Endothelial cell of umbilical vein (primary cell): ENCODE measurements at regions not wholly inside any gene's neighbourhood (a gene's known extent, or its start where the extent isn't known, plus 50 kb on each side); places are given as distances from the start of the nearest gene placed in this dataset.

Experiments
- BruUV-seq: library from RNA; stranded (reverse); fragments of 400-500 nt; replicated peaks from 2 replicates; lab custom pipeline; 2021; lab: Mats Ljungman, UMichigan
- CTCF ChIA-PET: fragments of 300-600, 350-600 bp; sonication (Branson Sonifier 250); formaldehyde crosslinking; loops from one replicate; lab custom pipeline; 2021; ENCODE audit warnings: antibody characterized with exemption, inconsistent platforms; lab: Charles Lee
- POLR2A ChIA-PET: fragments of 300-600, 350-600 bp; sonication (Branson Sonifier 250); formaldehyde crosslinking; loops from one replicate; lab custom pipeline; 2021; ENCODE audit warnings: antibody characterized with exemption, inconsistent platforms; lab: Charles Lee
- DNase-seq: peaks from one replicate; pipeline ENCODE4 v3.0.0-alpha.2; 2011; ENCODE audit warnings: low read depth, low spot score
- FAIRE-seq: peaks from 2 replicates; lab custom pipeline; 2011; peaks lifted over from hg19 to GRCh38; lab: Jason Lieb, UNC
- H2AFZ ChIP-seq: 2 replicates; pipeline ENCODE4 v1.6.0; 2012; ENCODE audit warnings: low read depth, low read length, control low read depth, inconsistent platforms
- H3K27ac ChIP-seq: 2 replicates; pipeline ENCODE4 v1.5.1; 2011; ENCODE audit warnings: low read depth, mild to moderate bottlenecking, control low read depth, low read length, moderate library complexity; ENCODE audit not compliant: insufficient read depth
- H3K27me3 ChIP-seq, 2 experiments: 2 replicates each; pipeline versions ENCODE4 v1.6.0 to v1.6.1; 2011; ENCODE audit warnings: low read length in 2 of 2, mixed read lengths in 1 of 2; ENCODE audit not compliant: control insufficient read depth in 2 of 2, insufficient read depth in 2 of 2
- H3K36me3 ChIP-seq, 2 experiments: 2 replicates in 1 of 2; 3 replicates in 1 of 2; pipeline ENCODE4 v1.5.1; 2011; ENCODE audit warnings: low read length in 2 of 2, mild to moderate bottlenecking in 1 of 2, moderate library complexity in 1 of 2; ENCODE audit not compliant: control insufficient read depth in 2 of 2, insufficient read depth in 2 of 2; ENCODE audit errors: extremely low read depth in 1 of 2
- H3K4me1 ChIP-seq: 3 replicates; pipeline ENCODE4 v1.5.1; 2011; ENCODE audit warnings: mild to moderate bottlenecking, low read length; ENCODE audit not compliant: control insufficient read depth, insufficient read depth; ENCODE audit errors: extremely low read depth
- H3K4me2 ChIP-seq: 2 replicates; pipeline ENCODE4 v1.6.1; 2011; ENCODE audit warnings: low read length, control low read depth, mixed read lengths; ENCODE audit not compliant: insufficient read depth
- H3K4me3 ChIP-seq, 3 experiments: fragments of 200-600 bp in 1 of 3; sonication (generic), shearing (Covaris generic) in 1 of 3; replicated peaks in 1 of 3; 2 replicates each; pipeline ENCODE4 v1.5.1; 2011 to 2016; ENCODE audit warnings: control low read depth in 3 of 3, low read length in 3 of 3, mild to moderate bottlenecking in 2 of 3, inconsistent platforms in 1 of 3, low read depth in 1 of 3, moderate library complexity in 1 of 3; ENCODE audit not compliant: insufficient read depth in 1 of 3
- H3K79me2 ChIP-seq: 2 replicates; pipeline ENCODE4 v1.6.0; 2012; ENCODE audit warnings: low read length, inconsistent platforms; ENCODE audit not compliant: control insufficient read depth, insufficient read depth
- H3K9ac ChIP-seq: replicated peaks from 2 replicates; pipeline ENCODE3; 2011; ENCODE audit warnings: low read length, control low read depth; ENCODE audit not compliant: insufficient read depth; ENCODE audit errors: extremely low read depth
- H3K9me1 ChIP-seq: replicated peaks from 3 replicates; pipeline ENCODE4 v1.6.0; 2011; ENCODE audit warnings: mild to moderate bottlenecking, low read length; ENCODE audit not compliant: control insufficient read depth, insufficient read depth; ENCODE audit errors: extremely low read depth
- H3K9me3 ChIP-seq: replicated peaks from 2 replicates; pipeline ENCODE4 v1.5.1; 2012; ENCODE audit warnings: low read length, inconsistent platforms; ENCODE audit not compliant: control insufficient read depth, insufficient read depth
- H4K20me1 ChIP-seq: replicated peaks from 2 replicates; pipeline ENCODE3; 2011; ENCODE audit warnings: mild to moderate bottlenecking, low read length; ENCODE audit not compliant: control insufficient read depth, insufficient read depth; ENCODE audit errors: extremely low read depth
- CTCF ChIP-seq, 2 donors: IDR thresholded peaks; 1 replicate in 1 of 2; 2 replicates in 1 of 2; pipeline ENCODE4 v1.5.1; 2011; ENCODE audit warnings: low read length in 2 of 2, mild to moderate bottlenecking in 2 of 2, moderate library complexity in 2 of 2, control low read depth in 1 of 2, inconsistent platforms in 1 of 2, low read depth in 1 of 2; ENCODE audit not compliant: insufficient read depth in 1 of 2; ENCODE audit errors: extremely low read depth in 1 of 2
- EZH2 ChIP-seq: IDR thresholded peaks from 2 replicates; pipeline ENCODE4 v1.6.1; 2012; ENCODE audit warnings: borderline replicate concordance, low read depth, mild to moderate bottlenecking, moderate library complexity, low read length, inconsistent platforms; ENCODE audit not compliant: severe bottlenecking
- FOS ChIP-seq: IDR thresholded peaks from 2 replicates; pipeline ENCODE4 v1.6.1; 2011; ENCODE audit warnings: mild to moderate bottlenecking, low read length, moderate library complexity, borderline replicate concordance; ENCODE audit not compliant: insufficient read depth
- GATA2 ChIP-seq: IDR thresholded peaks from 2 replicates; pipeline ENCODE4 v1.7.0; 2011; ENCODE audit warnings: low read depth, mild to moderate bottlenecking, moderate library complexity, mixed read lengths, low read length; ENCODE audit not compliant: insufficient read length, insufficient read depth
- JUN ChIP-seq: IDR thresholded peaks from 2 replicates; pipeline ENCODE4 v1.6.1; 2011; ENCODE audit warnings: borderline replicate concordance, low read depth; ENCODE audit not compliant: insufficient read length, insufficient read depth
- MAX ChIP-seq: IDR thresholded peaks from 2 replicates; pipeline ENCODE4 v1.6.1; 2011; ENCODE audit not compliant: insufficient read depth, insufficient read length
- MYC ChIP-seq: IDR thresholded peaks from one replicate; pipeline ENCODE4 v1.6.1; 2011; ENCODE audit warnings: mild to moderate bottlenecking, low read depth, low read length
- POLR2A ChIP-seq: IDR thresholded peaks from 2 replicates; pipeline ENCODE4 v1.6.1; 2012; ENCODE audit warnings: low read depth, mild to moderate bottlenecking, control low read depth, low read length
- POLR2AphosphoS5 ChIP-seq: IDR thresholded peaks from 2 replicates; pipeline ENCODE4 v1.6.1; 2012; ENCODE audit warnings: low read depth, mild to moderate bottlenecking, control low read depth, low read length, moderate library complexity; ENCODE audit not compliant: insufficient read depth
- dilution Hi-C: fragments of 300-500 bp; cut with MboI; formaldehyde crosslinking; loops from one replicate; pipeline ENCODE4 v1.15.0; 2019; ENCODE audit warnings: low sequenced_read_pairs; ENCODE audit not compliant: extremely low pct_ligation_motif_present
- intact Hi-C: fragments of 100-400 bp; cut with micrococcal nuclease; formaldehyde crosslinking; loops from one replicate; pipeline ENCODE4 v1.10.0; 2022

- no peaks in the 10 kb centered on the region for H3K9me1 ChIP-seq
- no peak overlapping the region for H3K4me2 ChIP-seq
- no peaks in the 10 kb centered on the region for H4K20me1 ChIP-seq
- peaks cover 2 to 19% of the 10 kb centered on the region in 2 experiments for H3K27me3 ChIP-seq
- H3K36me3 ChIP-seq: no peaks in the 10 kb centered on the region
- no peaks in the 10 kb centered on the region for H3K9me3 ChIP-seq
- H3K4me3 ChIP-seq: no peak overlapping the region
- no TSS peak for BruUV-seq
- ChIA-PET CTCF (no interaction called here), POLR2A (interaction anchor here (0.5 kb wide), 1 partner anchor 680 kb away, joined by 3 read pairs; no protein-coding TSS in a partner anchor)
- no peaks in the 10 kb centered on the region for H3K4me1 ChIP-seq
- FAIRE-seq (no peak), DNase-seq (no peak)
- H3K79me2 ChIP-seq: no peaks in the 10 kb centered on the region
- no peak for TF ChIP-seq EZH2
- no peak for TF ChIP-seq GATA2
- no peak for TF ChIP-seq FOS
- no peak for TF ChIP-seq POLR2A
- TF ChIP-seq MYC: no peak
- no peak for TF ChIP-seq MAX
- no peak for TF ChIP-seq JUN
- no peak for TF ChIP-seq POLR2AphosphoS5
- no peak for TF ChIP-seq CTCF (IDR thresholded peaks at IDR 0.05; ENCODE audit: extremely low read depth in 1 of 2, insufficient read depth in 1 of 2, low read depth in 1 of 2, low read length in 2 of 2)
- H3K9ac ChIP-seq: no peak overlapping the region
- no peak overlapping the region for H2AFZ ChIP-seq
- no peak overlapping the region for H3K27ac ChIP-seq
- dilution Hi-C loops: no loop called here
- intact Hi-C loops: no loop called here
These were observed 582.8 kb upstream of the NRP1 start for GRCh38 chr10:33917069-33917780.
